LoVo (cell line): ENCODE measurements at regions not wholly inside any gene's neighbourhood (a gene's known extent, or its start where the extent isn't known, plus 50 kb on each side); places are given as distances from the start of the nearest gene placed in this dataset.

ENCODE experiments used
- DNase-seq: peaks from one replicate; pipeline ENCODE4 v3.0.0-alpha.2; 2016; ENCODE audit warnings: low spot score

DNA sequence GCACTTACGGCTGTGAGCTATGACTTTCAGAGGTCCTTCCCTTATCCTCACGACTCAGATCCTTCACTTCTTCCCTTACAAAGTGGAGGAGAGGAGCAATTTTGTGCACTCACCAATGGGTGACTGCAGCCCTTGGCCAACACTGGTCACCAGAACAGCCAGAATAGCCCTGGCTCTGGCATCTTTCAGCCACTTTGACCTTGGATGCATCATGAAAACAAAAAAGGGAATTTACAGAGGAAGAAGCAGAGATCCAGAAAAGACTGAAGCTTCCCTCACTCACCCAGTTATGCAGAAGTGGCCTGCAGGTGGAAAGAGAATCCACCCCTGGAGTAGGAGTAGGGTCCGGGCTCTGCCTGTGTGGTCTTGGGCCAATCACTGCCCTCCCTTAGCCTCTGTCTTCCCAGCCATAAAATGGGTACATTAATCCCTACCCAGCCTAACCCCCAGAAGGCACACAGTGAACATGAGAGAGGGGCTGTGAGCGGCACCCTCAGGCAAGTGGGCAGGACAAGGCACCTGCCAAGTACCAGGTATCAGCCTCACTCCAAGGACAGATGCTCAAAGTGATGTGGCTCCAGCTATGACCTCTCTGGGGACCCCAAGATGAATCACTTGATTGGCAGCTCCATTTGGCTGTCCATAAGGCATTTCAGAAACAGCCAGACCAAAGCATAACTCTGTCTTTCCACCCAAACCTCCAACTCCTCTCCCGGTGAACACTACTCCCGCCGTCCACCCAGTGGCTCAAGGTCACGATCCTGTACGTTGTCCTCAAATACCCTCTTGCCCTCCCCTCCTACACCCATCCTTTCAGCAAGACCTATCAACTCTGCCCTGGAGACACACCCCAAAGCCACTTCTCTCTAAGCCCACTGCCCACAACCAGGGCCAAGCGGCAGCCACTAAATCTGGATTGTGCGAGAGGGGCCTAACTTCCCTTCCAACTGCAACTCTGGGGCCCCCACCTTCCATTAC lies 129.8 kb upstream of the ZMIZ1 start:
- no peak for DNase-seq

DNA sequence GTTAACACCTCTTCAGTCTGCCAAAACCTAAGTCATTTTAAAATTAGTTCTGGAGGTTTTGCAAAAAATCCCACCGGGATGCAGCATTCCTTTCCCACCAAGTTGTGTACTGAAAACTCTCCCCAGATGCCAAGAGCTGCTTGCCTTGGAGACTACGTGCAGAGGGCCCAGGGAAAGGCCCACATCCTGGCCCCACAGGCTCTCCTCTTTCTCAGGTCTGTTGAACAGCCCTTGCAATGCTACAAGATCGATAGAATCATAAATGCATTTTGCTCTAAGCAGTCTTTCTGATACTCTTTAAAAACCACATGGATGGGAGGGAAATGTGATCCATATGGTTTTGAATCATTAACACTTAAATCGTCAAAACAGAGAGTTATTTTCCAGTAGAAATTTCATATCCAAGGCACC lies 126.7 kb upstream of the ZMIZ1 start:
- DNase-seq: no peak

DNA sequence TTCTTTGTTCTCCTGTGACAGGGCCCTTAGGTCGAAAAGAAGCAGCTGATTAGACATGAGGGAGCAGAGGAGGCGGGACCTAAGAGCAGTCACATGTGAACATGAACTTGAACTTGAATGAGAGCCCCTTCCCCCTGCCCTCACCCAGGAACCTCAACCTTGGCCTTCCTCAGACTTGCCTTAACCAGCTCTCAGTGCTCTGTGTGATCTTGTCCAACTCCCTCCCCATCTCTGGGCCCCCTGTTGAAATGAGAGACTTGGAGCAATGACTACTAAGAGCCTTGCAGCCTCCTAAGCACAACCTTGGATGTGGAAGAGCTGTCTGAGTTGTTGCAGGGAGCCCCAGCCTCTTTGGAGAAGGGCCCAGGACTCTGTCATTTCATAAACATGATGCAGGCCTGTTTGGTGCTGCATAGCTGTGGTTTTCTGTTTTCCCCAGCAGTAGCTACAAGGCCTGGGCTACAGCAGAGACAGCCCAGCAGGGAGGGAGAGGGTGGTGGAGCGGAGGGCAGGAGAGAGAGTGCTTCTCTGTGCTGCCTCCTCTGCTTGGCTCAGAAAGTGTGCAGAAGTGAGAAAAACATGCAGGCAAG lies 123.9 kb upstream of the ZMIZ1 start:
- no peak for DNase-seq

- DNase-seq: no peak
These were observed 122.9 kb upstream of the ZMIZ1 start for GRCh38 chr10:78945838-78946237.

GRCh38 chr10:78947226-78947625 lies 121.5 kb upstream of the ZMIZ1 start:
- no peak for DNase-seq

- DNase-seq: no peak
These were observed 121.0 kb upstream of the ZMIZ1 start for GRCh38 chr10:78947733-78948132.

GRCh38 chr10:78948621-78949030 lies 120.1 kb upstream of the ZMIZ1 start:
- DNase-seq: no peak

DNA sequence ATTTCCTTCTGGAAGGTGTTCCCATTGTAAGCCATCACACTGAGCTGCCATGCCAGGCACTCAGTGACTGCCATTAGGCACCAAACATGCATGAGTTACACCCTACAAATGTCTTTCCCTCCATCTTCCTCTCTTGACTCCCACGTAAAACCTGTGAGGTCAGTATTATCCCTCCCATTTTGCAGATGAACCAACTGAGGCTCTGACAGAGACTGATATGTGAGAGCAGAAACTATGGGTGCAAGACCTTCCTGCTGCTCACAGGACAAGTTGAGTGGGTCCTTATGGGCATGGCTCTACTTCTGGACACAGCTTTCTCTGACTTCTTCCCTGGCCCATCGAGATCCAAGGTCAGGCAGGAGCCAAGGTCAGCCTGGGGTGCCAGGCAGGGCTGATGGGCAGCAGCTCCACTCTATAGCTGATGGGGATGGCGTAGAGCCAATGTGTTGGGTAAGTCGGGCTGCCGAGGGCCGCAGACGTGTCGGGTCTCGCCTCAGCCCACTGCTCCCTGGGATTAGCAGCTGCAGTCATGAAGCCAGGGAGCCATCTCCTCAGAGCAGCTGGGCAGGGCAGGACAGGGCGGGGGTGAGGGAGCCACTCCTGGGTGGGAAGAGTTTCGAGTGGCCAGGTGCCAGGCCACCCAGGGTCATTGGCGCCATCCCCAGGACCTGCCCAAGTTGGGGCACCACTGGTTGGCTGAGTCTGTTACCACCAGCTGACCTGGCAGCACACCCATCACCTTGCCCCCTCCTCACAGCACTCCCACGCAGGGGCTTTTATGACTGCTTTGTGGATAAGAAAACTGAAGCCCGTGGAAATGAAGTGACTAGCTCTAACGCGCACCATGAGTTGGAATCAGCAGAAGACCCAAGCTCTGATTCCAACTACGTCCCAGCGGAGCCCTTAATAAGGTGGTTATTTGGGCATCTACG lies 117.8 kb upstream of the ZMIZ1 start:
- no peak for DNase-seq

GRCh38 chr10:78952030-78952429 lies 116.7 kb upstream of the ZMIZ1 start:
- no peak for DNase-seq

GRCh38 chr10:78952686-78953085 lies 116.1 kb upstream of the ZMIZ1 start:
- DNase-seq: no peak

DNA sequence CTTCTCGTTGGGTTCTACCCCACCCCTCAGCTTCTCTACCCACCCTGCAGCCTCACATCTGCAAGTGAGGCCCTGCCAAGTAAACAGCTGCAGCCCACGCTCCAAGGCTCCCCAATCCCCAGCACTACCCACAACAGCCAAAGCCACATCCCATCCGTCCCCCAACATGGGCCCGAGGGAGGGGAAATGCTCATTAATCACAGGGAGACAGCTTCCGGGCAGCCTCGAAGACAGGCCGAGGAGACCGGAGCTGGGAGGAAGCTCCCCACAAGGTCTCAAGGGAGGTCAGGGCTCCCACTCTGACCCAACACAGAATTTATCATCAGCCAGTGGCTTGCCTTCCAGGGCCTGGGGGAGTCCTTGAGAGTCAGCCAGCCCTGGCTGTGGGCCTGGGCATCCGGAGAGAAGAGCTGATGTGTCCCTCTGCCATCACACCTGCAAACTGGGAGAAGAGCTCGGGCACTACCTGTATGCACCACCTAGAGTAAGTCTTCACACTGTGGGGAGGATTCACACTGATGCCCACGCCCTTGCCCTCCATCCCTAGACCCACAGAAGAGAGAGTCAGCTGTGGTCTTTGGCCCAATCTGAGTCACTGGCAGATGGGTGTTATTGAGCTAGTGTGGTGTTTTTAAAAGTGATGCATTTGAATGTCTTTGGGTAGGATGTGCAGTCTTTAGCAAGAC lies 115.5 kb upstream of the ZMIZ1 start:
- no peak for DNase-seq

DNA sequence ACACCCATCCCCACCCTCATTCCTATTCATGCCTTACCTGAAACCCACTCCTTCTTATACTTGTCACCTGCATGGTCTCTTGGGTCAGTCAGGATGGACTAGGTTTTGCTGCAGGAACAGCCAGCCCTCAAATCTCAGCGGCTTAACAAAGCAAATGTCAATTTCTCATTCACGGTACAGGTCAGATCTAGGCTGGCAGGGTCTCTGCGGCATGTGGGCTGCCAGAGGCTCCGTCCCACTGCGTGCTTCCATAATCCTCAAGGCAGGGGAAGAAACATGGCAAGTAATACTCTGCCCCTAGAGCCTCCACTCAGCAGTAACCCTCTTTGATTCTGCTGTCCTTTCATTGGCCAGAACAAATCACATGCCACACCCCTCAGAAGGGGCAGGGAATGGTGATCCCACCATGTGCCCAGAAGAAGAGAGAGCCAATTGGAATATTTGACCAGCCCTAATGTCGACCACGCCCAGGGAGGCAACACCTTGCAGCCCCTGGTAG lies 114.9 kb upstream of the ZMIZ1 start:
- DNase-seq: no peak

DNA sequence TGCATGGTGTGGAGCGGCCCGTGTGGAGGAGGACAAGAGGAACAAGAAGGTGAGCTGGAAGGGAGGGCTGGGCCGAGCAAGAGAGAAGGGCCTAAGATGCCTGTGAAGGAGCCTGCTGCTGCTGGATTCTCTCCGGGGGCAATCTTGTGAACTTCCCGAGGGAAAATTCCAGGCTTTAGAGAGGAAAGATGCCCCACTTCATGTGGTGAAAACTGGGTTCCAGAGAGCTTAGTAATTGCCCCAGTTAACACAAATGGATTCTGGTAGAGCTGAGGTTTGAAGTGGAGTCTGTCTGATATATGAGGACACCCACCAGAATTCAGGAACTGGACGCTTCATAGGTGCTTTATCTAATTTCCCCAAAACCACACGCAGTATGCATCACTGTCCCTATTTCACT lies 114.1 kb upstream of the ZMIZ1 start:
- DNase-seq: no peak

DNA sequence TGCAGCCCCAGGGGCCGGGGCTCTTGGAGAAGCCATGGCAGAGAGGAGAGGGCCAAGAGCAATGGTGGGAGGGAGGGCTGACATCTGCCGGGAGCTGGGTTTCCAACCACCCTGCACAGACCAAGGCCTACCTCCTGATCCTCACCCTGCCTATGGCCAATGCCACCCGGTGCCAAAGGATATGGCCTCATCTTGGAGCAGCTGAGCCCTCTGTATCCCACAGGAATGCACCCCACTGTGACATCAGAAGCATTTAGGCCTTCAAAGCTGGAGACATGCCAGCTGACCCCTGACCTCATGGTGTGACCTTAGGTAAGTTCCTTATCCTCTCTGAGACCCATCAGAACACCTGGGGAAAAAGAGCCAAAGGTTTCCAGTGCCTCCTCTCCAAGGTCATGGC lies 113.6 kb upstream of the ZMIZ1 start:
- DNase-seq: no peak

GRCh38 chr10:78956391-78956790 lies 112.4 kb upstream of the ZMIZ1 start:
- no peak for DNase-seq

DNA sequence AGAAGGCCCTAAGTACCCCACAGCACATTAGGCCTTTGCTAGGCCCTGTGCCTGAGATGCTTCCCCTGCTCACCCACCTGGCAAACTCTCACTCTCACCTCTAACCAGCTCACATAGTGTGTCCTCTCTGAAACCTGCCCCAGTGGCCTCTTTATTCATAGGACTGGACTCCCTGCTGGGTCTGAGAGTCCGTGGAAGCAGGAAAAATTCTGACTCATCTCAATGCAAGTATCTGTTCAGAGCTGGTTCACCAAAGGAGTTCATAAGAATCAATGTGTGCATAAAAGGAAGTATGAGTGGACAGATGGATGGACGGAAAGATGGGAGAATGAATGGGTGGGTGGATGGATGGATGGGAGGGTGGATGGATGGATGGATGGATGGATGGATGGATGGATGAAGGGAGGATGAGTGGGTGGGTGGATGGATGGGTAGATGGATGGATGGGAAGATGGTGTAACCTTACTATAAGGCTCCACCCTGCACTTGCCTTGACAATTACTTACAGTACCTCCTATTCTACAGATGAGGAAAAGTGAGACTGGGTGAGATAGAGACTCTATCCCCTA lies 111.2 kb upstream of the ZMIZ1 start:
- DNase-seq: no peak

DNA sequence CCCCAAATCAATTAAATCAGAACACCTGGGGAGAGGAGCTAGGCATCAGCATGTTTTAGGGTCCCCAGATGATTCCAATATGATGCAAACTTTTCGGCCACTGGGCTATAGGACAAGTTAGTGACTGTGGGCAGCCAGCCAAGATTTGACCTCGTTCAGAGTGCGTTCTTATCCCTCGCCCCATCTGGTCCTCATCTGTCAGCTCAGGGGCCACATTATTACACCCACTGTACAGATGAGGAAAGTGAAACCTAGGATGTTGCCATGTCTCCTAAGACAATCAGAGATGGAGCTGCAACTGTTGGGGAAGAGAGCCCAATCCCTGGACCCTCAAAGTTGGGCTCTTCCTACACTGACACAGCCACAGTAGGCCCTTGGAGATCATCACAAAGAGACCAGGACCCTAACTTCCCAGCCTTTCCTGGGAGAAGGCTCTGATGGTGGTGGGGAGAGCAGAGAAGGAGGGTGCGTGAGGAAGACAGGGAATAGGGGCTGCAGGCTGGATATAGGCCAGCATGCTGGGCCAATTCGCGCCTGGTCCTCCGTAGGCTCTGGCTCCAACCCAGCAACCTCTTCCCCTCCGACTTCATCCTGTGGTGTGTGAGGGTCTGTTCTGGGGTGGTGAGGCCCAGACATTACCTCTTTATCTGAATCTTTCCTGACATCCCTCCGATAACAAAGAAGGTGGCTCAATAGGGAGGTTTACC lies 109.4 kb upstream of the ZMIZ1 start:
- no peak for DNase-seq

GRCh38 chr10:78959924-78960285 lies 108.9 kb upstream of the ZMIZ1 start:
- DNase-seq: no peak

DNA sequence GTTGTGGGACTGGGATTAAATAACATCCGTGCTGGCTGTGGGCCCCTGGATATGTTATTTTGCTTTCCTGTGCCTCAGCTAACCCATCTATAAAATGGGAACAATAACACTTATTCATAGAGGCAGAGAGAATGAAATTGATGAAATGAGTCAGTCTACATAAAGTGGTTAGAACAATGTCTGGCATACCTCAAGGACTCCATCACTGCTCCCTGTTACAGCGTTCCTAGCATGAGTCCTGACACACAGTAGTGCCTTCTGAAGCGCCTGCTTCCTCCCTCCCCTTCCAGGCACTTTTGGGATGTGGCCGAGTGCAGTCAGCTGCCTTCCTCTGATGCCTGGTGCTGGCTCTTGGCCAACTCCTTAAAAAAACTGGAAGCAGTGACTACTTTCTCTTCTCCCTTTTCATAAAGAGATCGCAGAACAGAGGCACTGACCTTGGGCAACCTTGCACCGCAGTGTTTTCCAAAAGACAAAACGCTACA lies 108.4 kb upstream of the ZMIZ1 start:
- no peak for DNase-seq

DNA sequence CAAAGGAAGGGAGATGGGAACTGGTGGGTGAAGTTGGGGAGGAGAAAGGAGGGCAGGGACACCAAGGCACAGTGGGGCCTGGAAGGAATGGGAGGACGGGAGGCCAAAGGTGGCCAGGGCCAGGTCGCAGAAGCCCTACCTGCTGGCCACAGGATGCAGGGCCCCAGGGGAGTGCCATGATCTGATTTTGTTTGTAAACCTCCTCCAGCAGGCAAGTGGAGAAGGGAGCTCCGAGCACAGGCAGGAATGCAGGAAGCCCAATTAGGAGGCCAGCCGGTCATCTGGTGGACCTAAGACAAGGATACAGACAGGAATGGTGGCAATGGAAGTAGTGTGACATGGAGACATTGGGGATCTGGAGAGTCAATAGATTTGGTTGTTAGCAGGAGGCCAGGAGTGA lies 107.0 kb upstream of the ZMIZ1 start:
- no peak for DNase-seq
